Ascending aorta (tissue), 2 donors: ENCODE measurements at regions not wholly inside any gene's neighbourhood (a gene's known extent, or its start where the extent isn't known, plus 50 kb on each side); places are given as distances from the start of the nearest gene placed in this dataset.

Experiments used
- DNase-seq, 2 donors: peaks; one replicate each; pipeline ENCODE4 v3.0.0-alpha.2; 2019; ENCODE audit warnings: low spot score in 2 of 2
- H3K27ac ChIP-seq, 2 donors: fragments of 200-600 bp; sonication (generic); one replicate each; pipeline ENCODE4 v1.5.1; 2016 to 2017; ENCODE audit warnings: mild to moderate bottlenecking in 1 of 2
- H3K27me3 ChIP-seq: fragments of 200-600 bp; sonication (generic); one replicate; pipeline ENCODE4 v1.5.1; 2017
- H3K36me3 ChIP-seq, 2 donors: fragments of 200-600 bp; sonication (generic); one replicate each; pipeline ENCODE4 v1.5.1; 2016
- H3K4me1 ChIP-seq, 2 donors: fragments of 200-600 bp; sonication (generic); one replicate each; pipeline ENCODE4 v1.5.1; 2016 to 2017; ENCODE audit warnings: mild to moderate bottlenecking in 1 of 2
- H3K4me3 ChIP-seq, 2 donors: fragments of 200-600 bp; sonication (generic); one replicate each; pipeline ENCODE4 v1.5.1; 2016 to 2017; ENCODE audit warnings: mild to moderate bottlenecking in 1 of 2
- H3K9me3 ChIP-seq, 2 donors: fragments of 200-600 bp; sonication (generic); one replicate each; pipeline ENCODE4 v1.5.1; 2016
- intact Hi-C: fragments of 100-400 bp; cut with DNase I; formaldehyde crosslinking; loops from one replicate; pipeline ENCODE4 v1.15.1; 2023
- TF ChIP-seq, protein P1 (sequence below), 3 experiments: fragments of 200-600 bp in 2 of 3; fragments of 450-650 bp in 1 of 3; sonication (generic) in 2 of 3; IDR thresholded peaks; one replicate each; pipeline ENCODE4 v1.5.1; 2016 to 2019; ENCODE audit warnings: antibody characterized with exemption in 3 of 3, mild to moderate bottlenecking in 1 of 3, moderate library complexity in 1 of 3

GRCh38 chr16:79393127-79393526 lies 207.4 kb downstream of the MAF start:
- Histone ChIP-seq H3K27ac (no peak overlapping the region), H3K4me3 (no peak overlapping the region), H3K9me3 (no peaks in the 10 kb centered on the region), H3K36me3 (no peaks in the 10 kb centered on the region), H3K4me1 (no peaks in the 10 kb centered on the region), H3K27me3 (no peaks in the 10 kb centered on the region)
- intact Hi-C loops, result no loop called here
- TF ChIP-seq, protein P1, sequence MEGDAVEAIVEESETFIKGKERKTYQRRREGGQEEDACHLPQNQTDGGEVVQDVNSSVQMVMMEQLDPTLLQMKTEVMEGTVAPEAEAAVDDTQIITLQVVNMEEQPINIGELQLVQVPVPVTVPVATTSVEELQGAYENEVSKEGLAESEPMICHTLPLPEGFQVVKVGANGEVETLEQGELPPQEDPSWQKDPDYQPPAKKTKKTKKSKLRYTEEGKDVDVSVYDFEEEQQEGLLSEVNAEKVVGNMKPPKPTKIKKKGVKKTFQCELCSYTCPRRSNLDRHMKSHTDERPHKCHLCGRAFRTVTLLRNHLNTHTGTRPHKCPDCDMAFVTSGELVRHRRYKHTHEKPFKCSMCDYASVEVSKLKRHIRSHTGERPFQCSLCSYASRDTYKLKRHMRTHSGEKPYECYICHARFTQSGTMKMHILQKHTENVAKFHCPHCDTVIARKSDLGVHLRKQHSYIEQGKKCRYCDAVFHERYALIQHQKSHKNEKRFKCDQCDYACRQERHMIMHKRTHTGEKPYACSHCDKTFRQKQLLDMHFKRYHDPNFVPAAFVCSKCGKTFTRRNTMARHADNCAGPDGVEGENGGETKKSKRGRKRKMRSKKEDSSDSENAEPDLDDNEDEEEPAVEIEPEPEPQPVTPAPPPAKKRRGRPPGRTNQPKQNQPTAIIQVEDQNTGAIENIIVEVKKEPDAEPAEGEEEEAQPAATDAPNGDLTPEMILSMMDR (IDR thresholded peaks at IDR 0.05), result no peak
- DNase-seq, result no peak

- no peak overlapping the region for H3K4me3 ChIP-seq
- intact Hi-C loops, result no loop called here
- H3K9me3 ChIP-seq, result no peaks in the 10 kb centered on the region
- H3K4me1 ChIP-seq, result no peaks in the 10 kb centered on the region
- no peaks in the 10 kb centered on the region for H3K27me3 ChIP-seq
- no peak for DNase-seq
- TF ChIP-seq, protein P1 (IDR thresholded peaks at IDR 0.05), result no peak
- H3K27ac ChIP-seq, result no peak overlapping the region
- no peaks in the 10 kb centered on the region for H3K36me3 ChIP-seq
Observed at GRCh38 chr16:79392081-79392480, 208.5 kb downstream of the MAF start.

DNA sequence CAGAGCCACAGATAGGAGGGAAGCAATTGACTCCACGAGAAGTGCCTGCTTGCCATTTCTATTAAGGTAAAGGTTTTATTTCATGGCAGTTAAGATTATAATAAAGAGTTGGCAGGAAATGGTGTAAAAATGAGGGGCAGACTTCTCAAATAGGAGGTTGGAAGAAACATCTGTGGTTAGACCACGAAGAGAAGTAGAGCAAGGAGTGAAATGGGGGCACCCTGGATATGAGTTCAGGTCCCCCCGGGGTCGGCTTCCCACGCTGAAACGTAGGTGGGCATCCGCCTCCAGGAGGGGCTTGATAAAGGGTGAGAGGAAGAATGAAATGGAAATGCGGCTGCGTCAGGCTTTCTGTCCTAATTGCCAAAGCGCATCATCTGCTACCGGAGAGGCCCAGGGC lies 209.1 kb downstream of the MAF start:
- H3K9me3 ChIP-seq, result no peaks in the 10 kb centered on the region
- no peak overlapping the region for H3K27ac ChIP-seq
- H3K27me3 ChIP-seq, result no peaks in the 10 kb centered on the region
- H3K4me3 ChIP-seq, result no peak overlapping the region
- DNase-seq, result no peak
- intact Hi-C loops, result no loop called here
- H3K4me1 ChIP-seq, result no peaks in the 10 kb centered on the region
- TF ChIP-seq, protein P1 (IDR thresholded peaks at IDR 0.05), result no peak
- H3K36me3 ChIP-seq, result no peaks in the 10 kb centered on the region

DNA sequence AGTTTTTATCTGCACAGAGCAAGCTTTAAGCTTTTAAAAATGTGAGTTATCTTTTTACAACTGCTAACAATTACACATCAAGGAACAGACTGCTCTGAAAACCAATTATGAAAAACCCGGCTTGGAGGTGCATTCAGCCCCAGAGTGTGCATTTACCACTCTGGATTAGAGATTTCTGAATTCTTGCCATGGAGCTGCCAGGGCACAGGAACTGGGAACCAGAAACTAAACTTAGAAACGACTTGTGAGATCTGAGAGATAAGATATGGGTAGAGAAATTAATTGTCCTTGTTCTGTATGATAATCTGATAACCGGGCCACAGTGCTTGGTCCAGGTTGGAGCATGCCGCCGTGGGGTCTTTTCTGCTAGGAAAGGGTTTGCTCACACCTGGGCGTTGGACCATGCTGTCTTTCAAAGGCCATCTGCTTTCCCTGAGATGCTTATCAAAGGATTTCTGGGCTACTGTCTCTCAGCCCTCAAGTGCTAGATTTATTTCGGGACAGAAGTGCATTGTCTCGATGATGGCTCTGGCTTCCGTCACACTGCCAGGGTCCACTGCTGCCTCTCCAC lies 210.0 kb downstream of the MAF start:
- no peaks in the 10 kb centered on the region for H3K9me3 ChIP-seq
- TF ChIP-seq, protein P1 (IDR thresholded peaks at IDR 0.05), result no peak
- H3K27ac ChIP-seq, result no peak overlapping the region
- intact Hi-C loops, result no loop called here
- no peaks in the 10 kb centered on the region for H3K36me3 ChIP-seq
- no peaks in the 10 kb centered on the region for H3K4me1 ChIP-seq
- no peak overlapping the region for H3K4me3 ChIP-seq
- no peaks in the 10 kb centered on the region for H3K27me3 ChIP-seq
- no peak for DNase-seq

GRCh38 chr16:79388396-79388795 lies 212.1 kb downstream of the MAF start:
- intact Hi-C loops, result no loop called here
- TF ChIP-seq, protein P1 (IDR thresholded peaks at IDR 0.05), result no peak

DNA sequence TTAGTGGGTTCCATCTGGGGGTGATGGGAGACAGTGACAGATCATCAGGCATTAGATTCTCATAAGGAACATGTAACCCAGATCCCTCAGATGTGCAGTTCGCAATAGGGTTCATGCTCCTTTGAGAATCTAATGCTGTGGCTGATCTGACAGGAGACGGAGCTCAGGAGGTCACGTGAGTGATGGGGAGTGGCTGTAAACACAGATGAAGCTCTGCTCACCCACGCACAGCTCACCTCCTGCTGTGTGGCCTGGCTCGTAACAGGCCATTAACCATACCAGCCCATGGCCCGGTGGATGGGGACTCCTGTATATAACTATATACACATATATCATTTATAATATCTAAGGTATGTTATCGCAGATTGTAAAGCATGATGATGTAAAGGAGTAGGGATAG lies 214.2 kb downstream of the MAF start:
- intact Hi-C loops, result no loop called here
- Histone ChIP-seq H3K4me1 (no peaks in the 10 kb centered on the region), H3K27ac (no peak overlapping the region), H3K4me3 (no peak overlapping the region), H3K9me3 (no peaks in the 10 kb centered on the region), H3K27me3 (no peaks in the 10 kb centered on the region), H3K36me3 (no peaks in the 10 kb centered on the region)
- DNase-seq, result no peak
- TF ChIP-seq, protein P1 (IDR thresholded peaks at IDR 0.05), result no peak

More at GRCh38 chr16:79388396-79388795, 212.1 kb downstream of the MAF start:
- no peaks in the 10 kb centered on the region for H3K36me3 ChIP-seq
- DNase-seq, result no peak
- no peak overlapping the region for H3K4me3 ChIP-seq
- no peaks in the 10 kb centered on the region for H3K27me3 ChIP-seq
- H3K27ac ChIP-seq, result no peak overlapping the region
- H3K4me1 ChIP-seq, result no peaks in the 10 kb centered on the region
- no peaks in the 10 kb centered on the region for H3K9me3 ChIP-seq
